ENCODE measurements at regions not wholly inside any gene's neighbourhood (a gene's known extent, or its start where the extent isn't known, plus 50 kb on each side); places are given as distances from the start of the nearest gene placed in this dataset.
"Not testable (repeated sequence)": the region's sequence is repeated elsewhere in the genome, so short reads cannot be mapped to it uniquely, and the experiment has no call there.

GRCh38 chrX:84858771-84859170, 144.9 kb upstream of the APOOL start:
- not testable (repeated sequence) for DNase-seq (ENCODE audit: low read depth)

GRCh38 chrX:84865113-84865512, 138.6 kb upstream of the APOOL start:
- DNase-seq (ENCODE audit: low read depth) = peak; percentile 38

GRCh38 chrX:84870281-84870680, 133.4 kb upstream of the APOOL start:
- not testable (repeated sequence) for DNase-seq (ENCODE audit: low read depth)

- not testable (repeated sequence) for DNase-seq (ENCODE audit: low read depth)
Observed at GRCh38 chrX:84872160-84872771, 131.4 kb upstream of the APOOL start.

GRCh38 chrX:84873176-84873575, 130.5 kb upstream of the APOOL start:
- no peak for DNase-seq (ENCODE audit: low read depth)

GRCh38 chrX:84876876-84877275, 126.8 kb upstream of the APOOL start:
- no peak for DNase-seq (ENCODE audit: low read depth)

- DNase-seq (ENCODE audit: low read depth) = no peak
Observed at GRCh38 chrX:84893897-84894296, 109.8 kb upstream of the APOOL start.

- peak; percentile 14 for DNase-seq (ENCODE audit: low read depth)
Observed at GRCh38 chrX:84907324-84907968, 96.2 kb upstream of the APOOL start.

- no peak for DNase-seq (ENCODE audit: low read depth)
Observed at GRCh38 chrX:84909151-84909550, 94.5 kb upstream of the APOOL start.

GRCh38 chrX:84924624-84925023, 79.1 kb upstream of the APOOL start:
- no peak for DNase-seq (ENCODE audit: low read depth)

GRCh38 chrX:84932814-84933213, 70.9 kb upstream of the APOOL start:
- DNase-seq (ENCODE audit: low read depth) = no peak

GRCh38 chrX:84933956-84934556, 69.6 kb upstream of the APOOL start:
- DNase-seq (ENCODE audit: low read depth) = no peak
